ENCODE measurements at regions not wholly inside any gene's neighbourhood (a gene's known extent, or its start where the extent isn't known, plus 50 kb on each side); places are given as distances from the start of the nearest gene placed in this dataset.

DNA sequence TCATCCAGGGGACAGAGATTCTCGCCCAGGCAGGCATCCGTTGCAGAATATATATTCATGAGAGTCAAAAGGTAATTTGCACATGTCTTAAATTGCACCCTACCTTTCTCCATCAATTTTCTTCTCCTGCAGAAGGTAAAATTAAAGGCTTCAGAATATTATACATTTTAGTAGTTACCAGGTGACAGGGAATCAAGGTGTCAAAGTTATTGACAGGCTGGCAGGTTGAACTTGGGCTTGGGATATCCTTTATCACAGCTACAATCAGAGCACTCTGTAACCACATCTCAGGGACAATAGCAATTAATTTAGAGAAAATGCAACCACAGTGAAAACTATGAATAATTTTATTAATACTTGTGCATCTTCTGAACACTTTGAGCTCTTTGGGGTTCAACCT, 66.9 kb upstream of the GSC start:
- POLR2A ChIA-PET = no interaction called here
- intact Hi-C loops (cut with micrococcal nuclease; ENCODE audit: unreplicated experiment) = no loop called here
- no peak for DNase-seq (ENCODE audit: low read depth, low spot score)
- TF ChIP-seq, protein P1, sequence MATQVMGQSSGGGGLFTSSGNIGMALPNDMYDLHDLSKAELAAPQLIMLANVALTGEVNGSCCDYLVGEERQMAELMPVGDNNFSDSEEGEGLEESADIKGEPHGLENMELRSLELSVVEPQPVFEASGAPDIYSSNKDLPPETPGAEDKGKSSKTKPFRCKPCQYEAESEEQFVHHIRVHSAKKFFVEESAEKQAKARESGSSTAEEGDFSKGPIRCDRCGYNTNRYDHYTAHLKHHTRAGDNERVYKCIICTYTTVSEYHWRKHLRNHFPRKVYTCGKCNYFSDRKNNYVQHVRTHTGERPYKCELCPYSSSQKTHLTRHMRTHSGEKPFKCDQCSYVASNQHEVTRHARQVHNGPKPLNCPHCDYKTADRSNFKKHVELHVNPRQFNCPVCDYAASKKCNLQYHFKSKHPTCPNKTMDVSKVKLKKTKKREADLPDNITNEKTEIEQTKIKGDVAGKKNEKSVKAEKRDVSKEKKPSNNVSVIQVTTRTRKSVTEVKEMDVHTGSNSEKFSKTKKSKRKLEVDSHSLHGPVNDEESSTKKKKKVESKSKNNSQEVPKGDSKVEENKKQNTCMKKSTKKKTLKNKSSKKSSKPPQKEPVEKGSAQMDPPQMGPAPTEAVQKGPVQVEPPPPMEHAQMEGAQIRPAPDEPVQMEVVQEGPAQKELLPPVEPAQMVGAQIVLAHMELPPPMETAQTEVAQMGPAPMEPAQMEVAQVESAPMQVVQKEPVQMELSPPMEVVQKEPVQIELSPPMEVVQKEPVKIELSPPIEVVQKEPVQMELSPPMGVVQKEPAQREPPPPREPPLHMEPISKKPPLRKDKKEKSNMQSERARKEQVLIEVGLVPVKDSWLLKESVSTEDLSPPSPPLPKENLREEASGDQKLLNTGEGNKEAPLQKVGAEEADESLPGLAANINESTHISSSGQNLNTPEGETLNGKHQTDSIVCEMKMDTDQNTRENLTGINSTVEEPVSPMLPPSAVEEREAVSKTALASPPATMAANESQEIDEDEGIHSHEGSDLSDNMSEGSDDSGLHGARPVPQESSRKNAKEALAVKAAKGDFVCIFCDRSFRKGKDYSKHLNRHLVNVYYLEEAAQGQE (IDR thresholded peaks at IDR 0.05; ENCODE audit: insufficient read depth in 1 of 2, low read depth in 2 of 2, low read length in 1 of 2) = no peak
- TF ChIP-seq, protein P2, sequence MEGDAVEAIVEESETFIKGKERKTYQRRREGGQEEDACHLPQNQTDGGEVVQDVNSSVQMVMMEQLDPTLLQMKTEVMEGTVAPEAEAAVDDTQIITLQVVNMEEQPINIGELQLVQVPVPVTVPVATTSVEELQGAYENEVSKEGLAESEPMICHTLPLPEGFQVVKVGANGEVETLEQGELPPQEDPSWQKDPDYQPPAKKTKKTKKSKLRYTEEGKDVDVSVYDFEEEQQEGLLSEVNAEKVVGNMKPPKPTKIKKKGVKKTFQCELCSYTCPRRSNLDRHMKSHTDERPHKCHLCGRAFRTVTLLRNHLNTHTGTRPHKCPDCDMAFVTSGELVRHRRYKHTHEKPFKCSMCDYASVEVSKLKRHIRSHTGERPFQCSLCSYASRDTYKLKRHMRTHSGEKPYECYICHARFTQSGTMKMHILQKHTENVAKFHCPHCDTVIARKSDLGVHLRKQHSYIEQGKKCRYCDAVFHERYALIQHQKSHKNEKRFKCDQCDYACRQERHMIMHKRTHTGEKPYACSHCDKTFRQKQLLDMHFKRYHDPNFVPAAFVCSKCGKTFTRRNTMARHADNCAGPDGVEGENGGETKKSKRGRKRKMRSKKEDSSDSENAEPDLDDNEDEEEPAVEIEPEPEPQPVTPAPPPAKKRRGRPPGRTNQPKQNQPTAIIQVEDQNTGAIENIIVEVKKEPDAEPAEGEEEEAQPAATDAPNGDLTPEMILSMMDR (IDR thresholded peaks at IDR 0.05) = no peak
- TF ChIP-seq SIN3A (IDR thresholded peaks at IDR 0.05; ENCODE audit: borderline replicate concordance, insufficient read depth, low read depth, low read length) = no peak
- ATAC-seq = no peak
- Histone ChIP-seq H3K27ac (ENCODE audit: low read length) (no peak overlapping the region), H3K9me3 (ENCODE audit: control insufficient read depth, insufficient read depth, low read depth, low read length) (no peaks in the 10 kb centered on the region), H3K27me3 (ENCODE audit: control insufficient read depth, insufficient read depth, low read length) (no peaks in the 10 kb centered on the region), H3K36me3 (ENCODE audit: control insufficient read depth, insufficient read depth, low read length) (no peaks in the 10 kb centered on the region), H3K4me3 (ENCODE audit: low read depth in 2 of 2, low read length in 2 of 2) (no peak overlapping the region), H3K4me1 (ENCODE audit: control insufficient read depth, insufficient read depth, low read length) (no peaks in the 10 kb centered on the region)
- CTCF ChIA-PET = no interaction called here
- BruUV-seq (replicated peaks) = no TSS peak
- in situ Hi-C loops (cut with HindIII; ENCODE audit: low pct_unique_long_range_greater_than_20kb, low sequenced_read_pairs) = no loop called here

DNA sequence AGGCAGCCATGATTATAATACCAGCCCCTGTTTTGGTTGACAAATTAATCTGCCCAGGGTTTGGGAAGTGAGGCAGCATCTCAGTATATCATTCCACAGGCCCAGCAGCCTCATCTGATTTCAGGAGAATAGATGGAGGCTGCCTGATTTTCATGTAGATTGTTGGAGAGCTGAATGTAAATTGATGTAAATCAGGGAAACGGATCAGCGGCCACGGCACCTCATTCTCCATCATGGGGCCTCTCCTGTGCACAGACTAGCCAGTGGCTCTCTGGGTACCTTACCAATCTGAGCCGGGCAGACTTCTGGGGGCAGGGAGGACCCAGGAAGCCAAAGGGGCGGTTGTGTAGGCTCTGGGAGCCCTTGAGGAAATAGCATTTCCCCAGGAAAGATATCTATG, 63.7 kb upstream of the GSC start:
- no peak for DNase-seq (ENCODE audit: low read depth, low spot score)
- ATAC-seq = no peak
- H3K27me3 ChIP-seq (ENCODE audit: control insufficient read depth, insufficient read depth, low read length) = no peaks in the 10 kb centered on the region
- TF ChIP-seq, protein P2 (IDR thresholded peaks at IDR 0.05) = no peak
- no peak for TF ChIP-seq TCF7L2 (IDR thresholded peaks at IDR 0.05; ENCODE audit: low read depth, low read length)
- TF ChIP-seq SIN3A (IDR thresholded peaks at IDR 0.05; ENCODE audit: borderline replicate concordance, insufficient read depth, low read depth, low read length) = no peak
- TF ChIP-seq POLR2AphosphoS5 (IDR thresholded peaks at IDR 0.05; ENCODE audit: low read depth, low read length) = no peak
- TF ChIP-seq, protein P1 (IDR thresholded peaks at IDR 0.05; ENCODE audit: insufficient read depth in 1 of 2, low read depth in 2 of 2, low read length in 1 of 2) = no peak
- BruUV-seq (replicated peaks) = no TSS peak
- POLR2A ChIA-PET = no interaction called here
- H3K36me3 ChIP-seq (ENCODE audit: control insufficient read depth, insufficient read depth, low read length) = no peaks in the 10 kb centered on the region
- H3K4me1 ChIP-seq (ENCODE audit: control insufficient read depth, insufficient read depth, low read length) = no peaks in the 10 kb centered on the region
- no peak overlapping the region for H3K4me3 ChIP-seq (ENCODE audit: low read depth in 2 of 2, low read length in 2 of 2)
- H3K9me3 ChIP-seq (ENCODE audit: control insufficient read depth, insufficient read depth, low read depth, low read length) = no peaks in the 10 kb centered on the region
- intact Hi-C loops (cut with micrococcal nuclease; ENCODE audit: unreplicated experiment) (no loop called here), in situ Hi-C loops (cut with HindIII; ENCODE audit: low pct_unique_long_range_greater_than_20kb, low sequenced_read_pairs) (no loop called here)
- no peak overlapping the region for H3K27ac ChIP-seq (ENCODE audit: low read length)
- CTCF ChIA-PET = no interaction called here
